ENCODE measurements at regions not wholly inside any gene's neighbourhood (a gene's known extent, or its start where the extent isn't known, plus 50 kb on each side); places are given as distances from the start of the nearest gene placed in this dataset.

DNA sequence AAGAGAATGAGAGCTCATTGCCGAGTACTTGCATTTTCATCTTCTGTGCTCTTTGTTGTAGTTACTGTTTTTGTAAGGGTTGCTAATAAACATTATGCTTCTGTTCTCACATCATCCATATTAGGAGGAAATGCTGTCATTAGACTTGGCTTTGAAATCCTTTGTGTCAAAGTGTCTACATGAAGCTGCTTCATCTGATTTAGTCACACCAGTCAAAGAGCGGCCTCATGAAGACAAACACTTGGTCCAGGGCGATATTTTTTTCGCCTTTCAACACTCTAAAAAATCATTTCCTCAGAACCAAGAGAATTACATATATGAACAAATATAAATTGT lies 105.0 kb downstream of the SPRY2 start:
- H3K27me3 ChIP-seq (ENCODE audit: insufficient read depth, low read depth, severe bottlenecking), result no peaks in the 10 kb centered on the region
- no peaks in the 10 kb centered on the region for H3K9me3 ChIP-seq (ENCODE audit: severe bottlenecking)
- H3K4me3 ChIP-seq (ENCODE audit: low read depth, low read length), result no peak overlapping the region
- H3K36me3 ChIP-seq, result no peaks in the 10 kb centered on the region
- no peak for DNase-seq
- H3K27ac ChIP-seq, result no peak overlapping the region
- TF ChIP-seq, protein P1, sequence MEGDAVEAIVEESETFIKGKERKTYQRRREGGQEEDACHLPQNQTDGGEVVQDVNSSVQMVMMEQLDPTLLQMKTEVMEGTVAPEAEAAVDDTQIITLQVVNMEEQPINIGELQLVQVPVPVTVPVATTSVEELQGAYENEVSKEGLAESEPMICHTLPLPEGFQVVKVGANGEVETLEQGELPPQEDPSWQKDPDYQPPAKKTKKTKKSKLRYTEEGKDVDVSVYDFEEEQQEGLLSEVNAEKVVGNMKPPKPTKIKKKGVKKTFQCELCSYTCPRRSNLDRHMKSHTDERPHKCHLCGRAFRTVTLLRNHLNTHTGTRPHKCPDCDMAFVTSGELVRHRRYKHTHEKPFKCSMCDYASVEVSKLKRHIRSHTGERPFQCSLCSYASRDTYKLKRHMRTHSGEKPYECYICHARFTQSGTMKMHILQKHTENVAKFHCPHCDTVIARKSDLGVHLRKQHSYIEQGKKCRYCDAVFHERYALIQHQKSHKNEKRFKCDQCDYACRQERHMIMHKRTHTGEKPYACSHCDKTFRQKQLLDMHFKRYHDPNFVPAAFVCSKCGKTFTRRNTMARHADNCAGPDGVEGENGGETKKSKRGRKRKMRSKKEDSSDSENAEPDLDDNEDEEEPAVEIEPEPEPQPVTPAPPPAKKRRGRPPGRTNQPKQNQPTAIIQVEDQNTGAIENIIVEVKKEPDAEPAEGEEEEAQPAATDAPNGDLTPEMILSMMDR (IDR thresholded peaks at IDR 0.05; ENCODE audit: low read depth, low read length), result no peak

- TF ChIP-seq, protein P1 (IDR thresholded peaks at IDR 0.05; ENCODE audit: low read depth, low read length), result no peak
- H3K27ac ChIP-seq, result no peak overlapping the region
- no peaks in the 10 kb centered on the region for H3K27me3 ChIP-seq (ENCODE audit: insufficient read depth, low read depth, severe bottlenecking)
- no peaks in the 10 kb centered on the region for H3K36me3 ChIP-seq
- no peak for DNase-seq
- no peak overlapping the region for H3K4me3 ChIP-seq (ENCODE audit: low read depth, low read length)
- no peaks in the 10 kb centered on the region for H3K9me3 ChIP-seq (ENCODE audit: severe bottlenecking)
Measured at GRCh38 chr13:80235166-80235966, 105.6 kb downstream of the SPRY2 start.

DNA sequence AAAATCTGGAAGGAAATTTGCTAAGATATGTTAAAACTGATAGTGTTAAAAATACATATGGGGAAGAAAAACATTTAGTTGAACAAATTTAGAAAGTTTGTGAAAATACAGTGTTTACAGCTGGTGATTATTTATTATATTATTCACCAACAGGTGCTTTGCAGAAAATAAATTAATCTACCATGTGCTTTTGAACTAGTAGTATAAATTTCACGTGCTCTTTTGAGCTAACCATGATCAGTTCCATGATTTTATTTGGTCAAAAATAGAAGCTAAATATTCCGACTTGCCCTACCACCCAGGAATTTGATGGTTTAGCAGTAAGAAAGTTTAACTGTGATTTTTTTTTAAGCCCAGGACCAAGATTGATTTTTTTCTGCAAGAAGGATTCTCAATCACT lies 113.3 kb downstream of the SPRY2 start:
- DNase-seq, result no peak
- Histone ChIP-seq H3K27me3 (ENCODE audit: insufficient read depth, low read depth, severe bottlenecking) (no peaks in the 10 kb centered on the region), H3K4me3 (ENCODE audit: low read depth, low read length) (no peak overlapping the region), H3K27ac (no peak overlapping the region), H3K36me3 (no peaks in the 10 kb centered on the region), H3K9me3 (ENCODE audit: severe bottlenecking) (no peaks in the 10 kb centered on the region)
- TF ChIP-seq, protein P1 (IDR thresholded peaks at IDR 0.05; ENCODE audit: low read depth, low read length), result no peak

- DNase-seq, result no peak
- Histone ChIP-seq H3K4me3 (ENCODE audit: low read depth, low read length) (no peak overlapping the region), H3K27me3 (ENCODE audit: insufficient read depth, low read depth, severe bottlenecking) (no peaks in the 10 kb centered on the region), H3K27ac (no peak overlapping the region), H3K36me3 (no peaks in the 10 kb centered on the region), H3K9me3 (ENCODE audit: severe bottlenecking) (no peaks in the 10 kb centered on the region)
- TF ChIP-seq, protein P1 (IDR thresholded peaks at IDR 0.05; ENCODE audit: low read depth, low read length), result no peak
Measured at GRCh38 chr13:80226645-80227044, 114.3 kb downstream of the SPRY2 start.

DNA sequence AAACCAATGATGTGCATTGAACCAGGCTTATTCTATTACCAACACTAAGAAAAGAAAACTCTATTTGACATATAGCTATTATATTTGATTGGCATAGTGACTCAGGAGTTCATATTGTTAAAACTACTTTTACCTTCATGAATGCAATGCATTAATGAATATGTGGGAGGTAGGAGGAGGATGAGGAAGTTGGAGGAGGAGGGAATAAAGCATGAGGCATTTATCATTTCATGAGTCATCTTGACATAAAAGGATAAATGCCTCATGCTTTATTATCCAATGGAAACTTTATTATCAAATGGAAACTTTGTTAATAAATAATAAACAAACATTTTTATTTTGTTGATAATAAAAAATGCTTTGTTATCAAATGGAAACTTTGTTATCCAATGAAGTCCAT lies 116.5 kb downstream of the SPRY2 start:
- TF ChIP-seq, protein P1 (IDR thresholded peaks at IDR 0.05; ENCODE audit: low read depth, low read length), result no peak
- no peaks in the 10 kb centered on the region for H3K36me3 ChIP-seq
- no peaks in the 10 kb centered on the region for H3K27me3 ChIP-seq (ENCODE audit: insufficient read depth, low read depth, severe bottlenecking)
- H3K9me3 ChIP-seq (ENCODE audit: severe bottlenecking), result no peaks in the 10 kb centered on the region
- no peak for DNase-seq
- H3K27ac ChIP-seq, result no peak overlapping the region
- no peak overlapping the region for H3K4me3 ChIP-seq (ENCODE audit: low read depth, low read length)
